Right renal cortex interstitium (tissue), 3 donors: ENCODE measurements at regions not wholly inside any gene's neighbourhood (a gene's known extent, or its start where the extent isn't known, plus 50 kb on each side); places are given as distances from the start of the nearest gene placed in this dataset.
A peak's percentile ranks its signal among the peaks of the same experiment; 100 is the strongest.

ENCODE experiments used
- DNase-seq, 3 donors: peaks; one replicate each; pipeline ENCODE4 v3.0.0-alpha.2; 2013; ENCODE audit warnings: low read depth in 3 of 3, low spot score in 2 of 3

GRCh38 chr3:144197582-144197981 lies 226.0 kb downstream of the DIPK2A start:
- DNase-seq, result no peak

GRCh38 chr3:144200004-144200403 lies 228.4 kb downstream of the DIPK2A start:
- no peak for DNase-seq

GRCh38 chr3:144200466-144200865 lies 228.8 kb downstream of the DIPK2A start:
- DNase-seq, result no peak

GRCh38 chr3:144221761-144222160 lies 250.1 kb downstream of the DIPK2A start:
- DNase-seq, result peak; percentile 20 to 33 (median 25)

GRCh38 chr3:144229330-144229729 lies 257.7 kb downstream of the DIPK2A start:
- DNase-seq, result no peak

- DNase-seq, result no peak
These were observed 258.3 kb downstream of the DIPK2A start for GRCh38 chr3:144229953-144230352.

- DNase-seq, result no peak
These were observed 263.9 kb downstream of the DIPK2A start for GRCh38 chr3:144235489-144235888.

GRCh38 chr3:144237351-144237750 lies 265.7 kb downstream of the DIPK2A start:
- no peak for DNase-seq

- DNase-seq, result no peak
These were observed 269.8 kb downstream of the DIPK2A start for GRCh38 chr3:144241404-144241803.

- no peak for DNase-seq
These were observed 271.1 kb downstream of the DIPK2A start for GRCh38 chr3:144242747-144243146.

- DNase-seq, result no peak
These were observed 273.0 kb downstream of the DIPK2A start for GRCh38 chr3:144244662-144245061.

- DNase-seq, result no peak
These were observed 281.3 kb downstream of the DIPK2A start for GRCh38 chr3:144252896-144253295.

- no peak for DNase-seq
These were observed 285.8 kb downstream of the DIPK2A start for GRCh38 chr3:144257381-144257780.

- no peak for DNase-seq
These were observed 287.6 kb downstream of the DIPK2A start for GRCh38 chr3:144259267-144259666.

- DNase-seq, result no peak
These were observed 292.1 kb downstream of the DIPK2A start for GRCh38 chr3:144263706-144264105.

GRCh38 chr3:144264350-144264749 lies 292.7 kb downstream of the DIPK2A start:
- no peak for DNase-seq

GRCh38 chr3:144264794-144265193 lies 293.2 kb downstream of the DIPK2A start:
- DNase-seq, result no peak

GRCh38 chr3:144265542-144266100 lies 294.0 kb downstream of the DIPK2A start:
- DNase-seq, result no peak

- DNase-seq, result no peak
These were observed 298.5 kb downstream of the DIPK2A start for GRCh38 chr3:144270100-144270499.

- peak; percentile 45 to 57 (median 54) for DNase-seq
These were observed 301.1 kb downstream of the DIPK2A start for GRCh38 chr3:144272680-144273079.

GRCh38 chr3:144273601-144274000 lies 302.0 kb downstream of the DIPK2A start:
- DNase-seq, result peak in 2 of 3 donors; percentile 29 to 35

GRCh38 chr3:144275005-144275404 lies 303.4 kb downstream of the DIPK2A start:
- DNase-seq, result no peak

GRCh38 chr3:144282313-144282712 lies 310.7 kb downstream of the DIPK2A start:
- DNase-seq, result no peak
